GM18507 (cell line): ENCODE measurements at regions not wholly inside any gene's neighbourhood (a gene's known extent, or its start where the extent isn't known, plus 50 kb on each side); places are given as distances from the start of the nearest gene placed in this dataset.
"Not testable (repeated sequence)": the region's sequence is repeated elsewhere in the genome, so short reads cannot be mapped to it uniquely, and the experiment has no call there.

Experiments used
- DNase-seq: peaks from one replicate; pipeline ENCODE4 v3.0.0; 2011; ENCODE audit warnings: low read depth; ENCODE audit not compliant: insufficient read length; ENCODE audit errors: extremely low spot score
- FAIRE-seq: peaks from 2 replicates; lab custom pipeline; 2011; peaks lifted over from hg19 to GRCh38; lab: Jason Lieb, UNC

GRCh38 chr22:47400131-47400530 is 637.7 kb downstream of the TBC1D22A start:
- DNase-seq, FAIRE-seq: not testable (repeated sequence)

DNA sequence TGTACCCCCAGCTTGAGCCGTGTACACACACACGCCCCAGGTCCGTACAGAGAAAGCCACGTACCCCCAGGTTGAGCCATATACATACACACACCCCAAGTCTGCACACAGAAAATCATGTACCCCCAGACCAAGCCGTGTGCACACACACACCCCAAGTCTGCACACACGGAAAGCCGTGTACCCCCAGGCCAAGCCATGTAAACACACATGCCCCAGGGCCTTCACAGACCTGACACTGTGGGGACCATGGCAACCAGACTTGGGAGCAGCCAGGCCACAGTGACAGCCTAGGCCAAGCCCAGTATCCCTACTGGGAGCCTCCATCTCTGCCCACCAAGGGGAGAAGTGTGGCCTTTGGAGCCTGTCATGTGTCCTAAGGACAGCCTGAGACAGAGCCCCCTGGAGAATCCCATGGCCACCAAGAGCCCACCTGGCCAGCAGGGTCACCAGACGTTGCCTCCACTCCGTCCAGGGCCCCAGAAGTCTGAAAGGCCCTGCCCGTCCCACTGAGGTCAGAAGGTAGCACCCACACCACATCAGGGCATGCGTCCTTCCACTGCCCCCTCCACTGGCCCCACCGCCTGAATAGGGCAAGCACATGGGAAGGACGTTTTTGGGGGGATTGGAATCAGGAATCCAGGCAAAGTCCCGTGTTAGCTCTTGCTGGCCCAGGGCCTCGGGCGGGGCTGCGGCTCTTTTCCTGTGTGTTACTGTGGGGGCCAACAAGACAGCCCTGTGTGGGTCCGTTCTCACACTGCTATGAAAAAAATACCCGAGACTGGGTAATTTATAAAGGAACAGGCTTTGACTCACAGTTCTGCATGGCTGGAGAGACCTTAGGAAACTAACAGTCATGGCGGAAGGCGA is 636.7 kb downstream of the TBC1D22A start:
- no peak for DNase-seq
- FAIRE-seq = no peak

GRCh38 chr22:47398491-47398890 is 636.0 kb downstream of the TBC1D22A start:
- FAIRE-seq (no peak), DNase-seq (no peak)

DNA sequence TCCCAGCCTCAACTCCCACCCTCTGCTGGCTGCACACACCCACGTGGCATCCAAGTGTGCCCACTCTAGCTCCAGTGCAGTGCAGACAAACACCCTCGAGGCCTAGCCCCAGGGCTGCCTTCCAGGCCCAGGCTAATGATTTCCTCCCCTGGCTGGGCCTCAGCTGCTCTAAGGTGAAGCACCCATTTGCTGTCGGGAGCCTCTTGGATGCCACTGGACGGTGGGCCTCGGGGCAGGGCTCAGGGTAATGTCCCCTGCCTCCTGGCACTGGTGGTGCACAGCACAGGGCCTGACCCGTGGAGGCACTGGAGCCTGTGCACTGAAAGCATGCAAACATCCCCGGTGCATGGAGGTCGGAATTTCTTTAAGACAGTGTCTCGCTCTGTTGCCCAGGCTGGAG is 635.2 kb downstream of the TBC1D22A start:
- no peak for DNase-seq
- no peak for FAIRE-seq

- DNase-seq = no peak
- FAIRE-seq = no peak
Observed at GRCh38 chr22:47396515-47396914, 634.1 kb downstream of the TBC1D22A start.

GRCh38 chr22:47396105-47396504 is 633.7 kb downstream of the TBC1D22A start:
- no peak for DNase-seq
- FAIRE-seq = no peak

- FAIRE-seq (no peak), DNase-seq (no peak)
Observed at GRCh38 chr22:47395481-47395880, 633.0 kb downstream of the TBC1D22A start.

DNA sequence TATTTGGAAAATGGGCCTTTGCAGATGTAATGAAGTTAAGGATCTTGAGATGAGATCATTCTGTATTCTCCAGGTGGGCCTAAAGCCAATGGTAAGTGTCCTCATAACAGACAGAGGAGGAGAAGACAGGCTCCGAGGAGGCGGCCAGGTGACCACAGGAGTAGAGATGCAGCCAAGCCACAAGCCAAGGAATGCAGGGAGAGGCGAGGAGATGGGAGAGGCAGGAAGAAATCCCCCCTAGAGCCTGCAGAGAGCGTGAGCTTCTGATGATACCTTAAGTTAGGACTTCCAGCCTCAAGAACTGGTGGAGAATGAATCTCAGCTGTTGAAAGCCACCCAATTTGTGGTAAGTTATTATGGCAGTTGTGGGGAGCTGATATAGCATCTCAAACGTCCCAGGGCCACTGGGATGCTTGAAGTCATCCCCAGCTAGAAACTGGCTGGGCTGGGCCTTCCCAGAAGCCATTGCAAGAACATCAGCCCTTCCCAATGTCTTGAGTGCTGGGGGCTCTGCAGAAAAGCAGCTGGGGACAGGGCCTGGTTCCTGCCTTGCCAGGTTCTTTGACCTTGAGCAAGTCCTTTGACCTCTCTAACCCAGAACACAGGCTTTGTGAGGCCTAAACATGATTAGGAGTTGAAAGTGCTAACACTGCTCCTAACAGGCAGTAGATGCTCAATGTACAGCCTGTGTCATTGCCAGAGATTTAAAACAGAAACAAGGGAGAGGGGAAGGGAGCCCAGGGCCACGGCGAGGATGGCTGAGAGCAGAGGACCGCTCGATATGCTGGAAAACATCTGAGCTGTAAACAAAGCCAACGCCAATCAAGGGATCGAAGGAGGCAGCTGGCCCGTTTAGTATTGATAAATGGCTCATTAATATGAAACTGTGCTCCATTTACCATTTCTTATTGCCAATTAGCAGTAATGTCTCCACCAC is 632.3 kb downstream of the TBC1D22A start:
- no peak for FAIRE-seq

DNA sequence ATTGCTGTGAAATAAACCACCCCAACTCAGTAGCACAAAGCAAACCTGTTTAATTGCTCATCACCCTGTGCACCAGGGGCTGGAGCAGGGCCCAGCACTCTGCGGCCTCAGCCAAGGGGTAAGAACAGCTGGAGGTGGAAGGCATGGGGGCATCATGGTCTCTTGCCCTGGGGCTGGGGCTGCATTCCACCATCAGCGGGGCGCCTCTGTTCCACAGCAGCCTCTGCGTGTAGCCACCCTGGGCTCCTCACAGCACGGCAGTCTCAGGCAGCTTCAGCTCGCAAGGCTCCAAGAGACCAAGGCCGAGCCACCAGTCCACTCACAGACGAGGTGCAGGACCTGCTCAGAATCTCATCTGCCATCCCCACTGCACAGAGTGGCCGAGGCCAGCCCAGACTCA is 630.7 kb downstream of the TBC1D22A start:
- DNase-seq (no peak), FAIRE-seq (no peak)

More for the DNA sequence above, 632.3 kb downstream of the TBC1D22A start:
- DNase-seq = no peak

- no peak for FAIRE-seq
- no peak for DNase-seq
Observed at GRCh38 chr22:47392729-47393128, 630.3 kb downstream of the TBC1D22A start.

GRCh38 chr22:47392054-47392347 is 629.6 kb downstream of the TBC1D22A start:
- DNase-seq (no peak), FAIRE-seq (no peak)

DNA sequence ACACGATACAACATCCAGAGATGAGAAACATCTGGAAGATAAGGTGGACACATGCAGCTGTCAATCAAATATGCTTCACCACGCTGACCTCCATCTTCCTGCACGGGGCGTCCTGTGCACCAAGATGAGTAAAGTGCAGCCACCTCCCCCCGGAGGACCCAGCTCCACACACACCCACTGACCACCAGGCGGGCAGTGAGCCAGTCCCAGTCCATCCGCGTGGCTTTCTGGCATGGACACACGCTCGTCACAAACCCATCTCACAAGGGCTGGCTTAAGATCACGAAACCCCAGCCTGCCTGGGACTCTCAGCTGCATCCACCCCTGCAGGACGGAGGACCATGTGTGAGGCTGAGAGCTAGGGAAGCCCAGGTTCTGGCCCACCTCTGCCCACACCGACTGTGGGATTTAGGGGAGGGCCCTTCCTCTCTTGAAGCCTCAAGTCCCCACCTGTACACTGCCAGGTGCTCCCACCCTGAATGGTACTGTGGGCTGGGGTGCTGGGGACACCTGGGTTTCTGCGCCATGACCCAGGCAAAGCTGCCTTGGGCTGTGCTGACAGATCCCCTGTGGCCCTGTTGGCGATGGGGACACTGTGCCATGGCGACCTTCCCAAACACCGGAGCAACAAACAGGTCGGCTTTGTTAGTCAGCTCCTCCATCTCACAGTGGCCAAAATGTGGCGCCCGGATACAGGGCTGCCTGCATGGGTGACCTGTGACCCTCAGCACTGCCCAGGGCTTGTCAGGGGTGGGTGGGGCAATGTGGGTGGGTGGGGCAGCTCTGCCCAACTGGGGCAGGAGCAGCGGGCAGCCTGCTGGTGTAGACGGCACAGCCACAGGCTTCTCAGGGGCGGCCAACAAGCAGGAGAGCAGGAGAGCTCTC is 629.0 kb downstream of the TBC1D22A start:
- FAIRE-seq (no peak), DNase-seq (no peak)

- no peak for FAIRE-seq
Observed at GRCh38 chr22:47390026-47390970, 627.8 kb downstream of the TBC1D22A start.

GRCh38 chr22:47389201-47389600 is 626.8 kb downstream of the TBC1D22A start:
- DNase-seq = no peak
- no peak for FAIRE-seq

More at GRCh38 chr22:47390026-47390970, 627.8 kb downstream of the TBC1D22A start:
- no peak for DNase-seq

DNA sequence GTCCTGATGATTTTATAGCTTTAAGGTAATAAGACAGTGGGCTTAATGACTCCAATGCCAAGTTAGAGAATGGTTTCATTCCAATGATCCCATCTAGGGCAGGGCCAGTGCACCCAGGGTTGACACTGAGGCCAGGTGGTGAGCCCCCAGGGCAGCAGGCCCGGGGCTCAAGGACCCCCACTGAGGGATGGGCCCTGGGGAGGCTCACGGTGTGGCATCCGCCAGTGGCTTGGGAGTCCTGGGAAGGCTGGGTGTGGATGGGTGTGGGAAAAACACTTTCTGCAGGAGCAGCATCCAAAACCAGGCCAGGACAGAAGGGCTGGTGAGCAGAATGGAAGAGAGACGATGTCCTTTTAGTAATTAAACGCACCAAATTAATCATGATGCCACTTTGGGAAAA is 626.3 kb downstream of the TBC1D22A start:
- no peak for DNase-seq
- no peak for FAIRE-seq

- FAIRE-seq (no peak), DNase-seq (no peak)
Observed at GRCh38 chr22:47388331-47388730, 625.9 kb downstream of the TBC1D22A start.

- DNase-seq = no peak
- FAIRE-seq = no peak
Observed at GRCh38 chr22:47386812-47387510, 624.5 kb downstream of the TBC1D22A start.

- FAIRE-seq (no peak), DNase-seq (no peak)
Observed at GRCh38 chr22:47384977-47385376, 622.5 kb downstream of the TBC1D22A start.
